HUES64 (cell line): ENCODE measurements at regions not wholly inside any gene's neighbourhood (a gene's known extent, or its start where the extent isn't known, plus 50 kb on each side); places are given as distances from the start of the nearest gene placed in this dataset.

Experiments
- H3K27ac ChIP-seq: 2 replicates; pipeline ENCODE4 v1.7.0; 2013; ENCODE audit warnings: low read depth, low read length, inconsistent platforms
- H3K27me3 ChIP-seq: 2 replicates; pipeline ENCODE4 v1.6.1; 2013; ENCODE audit warnings: mild to moderate bottlenecking, low read length; ENCODE audit not compliant: insufficient read depth
- H3K36me3 ChIP-seq: 2 replicates; pipeline ENCODE4 v1.6.1; 2013; ENCODE audit warnings: mild to moderate bottlenecking, low read length; ENCODE audit not compliant: insufficient read depth
- H3K4me1 ChIP-seq: 2 replicates; pipeline ENCODE4 v1.6.1; 2013; ENCODE audit warnings: mild to moderate bottlenecking, low read length, moderate library complexity; ENCODE audit not compliant: insufficient read depth
- H3K4me3 ChIP-seq: 2 replicates; pipeline ENCODE4 v1.5.1; 2013; ENCODE audit warnings: mild to moderate bottlenecking, low read length, moderate library complexity
- H3K9ac ChIP-seq: 2 replicates; pipeline ENCODE4 v1.6.1; 2013; ENCODE audit warnings: mild to moderate bottlenecking, low read depth, low read length
- H3K9me3 ChIP-seq: 2 replicates; pipeline ENCODE4 v1.6.1; 2013; ENCODE audit warnings: low read depth, low read length; ENCODE audit not compliant: insufficient read depth
- WGBS: fragments of 150-250, 120-280 bp; methylation state at CpG from one replicate; pipeline ENCODE4 v1.1.7; 2013; ENCODE audit warnings: missing lambda C conversion rate; 5-methylcytosine and 5-hydroxymethylcytosine counted together

- Histone ChIP-seq H3K27me3 (no peaks in the 10 kb centered on the region), H3K4me1 (no peaks in the 10 kb centered on the region), H3K4me3 (no peak overlapping the region), H3K9me3 (peaks cover 6% of the 10 kb centered on the region; the same call in 1 of the 2 replicates), H3K9ac (no peak overlapping the region), H3K36me3 (no peaks in the 10 kb centered on the region), H3K27ac (no peak overlapping the region)
- 91% methylated on average over 3 of the region's 3 CpGs for WGBS
These were observed 903.1 kb downstream of the BCL11B start for GRCh38 chr14:98368916-98369315.

- Histone ChIP-seq H3K36me3 (no peaks in the 10 kb centered on the region), H3K27me3 (no peaks in the 10 kb centered on the region), H3K9ac (no peak overlapping the region), H3K27ac (no peak overlapping the region), H3K4me3 (no peak overlapping the region), H3K9me3 (peaks cover 6% of the 10 kb centered on the region; the same call in 1 of the 2 replicates), H3K4me1 (no peaks in the 10 kb centered on the region)
- WGBS: 87% methylated on average over 2 of the region's 2 CpGs
These were observed 902.7 kb downstream of the BCL11B start for GRCh38 chr14:98369344-98369743.

GRCh38 chr14:98370352-98370751 is 901.6 kb downstream of the BCL11B start:
- Histone ChIP-seq H3K27me3 (no peaks in the 10 kb centered on the region), H3K36me3 (no peaks in the 10 kb centered on the region)
- WGBS: 87% methylated on average over 6 of the region's 6 CpGs

GRCh38 chr14:98371141-98371540 is 900.9 kb downstream of the BCL11B start:
- H3K27ac ChIP-seq: no peak overlapping the region
- H3K4me3 ChIP-seq: no peak overlapping the region
- no peaks in the 10 kb centered on the region for H3K27me3 ChIP-seq
- no peaks in the 10 kb centered on the region for H3K4me1 ChIP-seq
- WGBS: 91% methylated on average over 4 of the region's 4 CpGs
- peaks cover 6% of the 10 kb centered on the region; the same call in 1 of the 2 replicates for H3K9me3 ChIP-seq
- H3K36me3 ChIP-seq: no peaks in the 10 kb centered on the region
- no peak overlapping the region for H3K9ac ChIP-seq

More at GRCh38 chr14:98370352-98370751, 901.6 kb downstream of the BCL11B start:
- Histone ChIP-seq H3K4me1 (no peaks in the 10 kb centered on the region), H3K27ac (no peak overlapping the region), H3K9me3 (peaks cover 6% of the 10 kb centered on the region; the same call in 1 of the 2 replicates), H3K4me3 (no peak overlapping the region), H3K9ac (no peak overlapping the region)

GRCh38 chr14:98374136-98374535 is 897.9 kb downstream of the BCL11B start:
- 83% methylated on average over 10 of the region's 10 CpGs for WGBS
- H3K9ac ChIP-seq: no peak overlapping the region
- H3K27me3 ChIP-seq: no peaks in the 10 kb centered on the region
- no peak overlapping the region for H3K27ac ChIP-seq
- no peak overlapping the region for H3K4me3 ChIP-seq
- no peaks in the 10 kb centered on the region for H3K9me3 ChIP-seq
- no peaks in the 10 kb centered on the region for H3K4me1 ChIP-seq
- no peaks in the 10 kb centered on the region for H3K36me3 ChIP-seq

- H3K36me3 ChIP-seq: no peaks in the 10 kb centered on the region
- H3K9ac ChIP-seq: no peak overlapping the region
- no peaks in the 10 kb centered on the region for H3K4me1 ChIP-seq
- 98% methylated on average over 5 of the region's 5 CpGs for WGBS
- H3K9me3 ChIP-seq: no peaks in the 10 kb centered on the region
- no peaks in the 10 kb centered on the region for H3K27me3 ChIP-seq
- no peak overlapping the region for H3K27ac ChIP-seq
- no peak overlapping the region for H3K4me3 ChIP-seq
These were observed 896.4 kb downstream of the BCL11B start for GRCh38 chr14:98375566-98375965.

GRCh38 chr14:98379830-98380229 is 892.2 kb downstream of the BCL11B start:
- 90% methylated on average over 1 of the region's 3 CpGs for WGBS
- Histone ChIP-seq H3K9ac (no peak overlapping the region), H3K9me3 (no peaks in the 10 kb centered on the region; the same call in 1 of the 2 replicates), H3K4me3 (no peak overlapping the region), H3K36me3 (no peaks in the 10 kb centered on the region), H3K27ac (no peak overlapping the region), H3K27me3 (no peaks in the 10 kb centered on the region), H3K4me1 (no peaks in the 10 kb centered on the region)

- 91% methylated on average over 4 of the region's 4 CpGs for WGBS
- no peak overlapping the region for H3K9ac ChIP-seq
- H3K27me3 ChIP-seq: no peaks in the 10 kb centered on the region
These were observed 889.3 kb downstream of the BCL11B start for GRCh38 chr14:98382662-98383061.

GRCh38 chr14:98385851-98386250 is 886.1 kb downstream of the BCL11B start:
- no peaks in the 10 kb centered on the region; the same call in 1 of the 2 replicates for H3K9me3 ChIP-seq
- H3K36me3 ChIP-seq: no peaks in the 10 kb centered on the region
- 92% methylated on average over 3 of the region's 3 CpGs for WGBS
- no peak overlapping the region for H3K9ac ChIP-seq
- no peaks in the 10 kb centered on the region for H3K4me1 ChIP-seq
- no peak overlapping the region for H3K27ac ChIP-seq
- no peaks in the 10 kb centered on the region for H3K27me3 ChIP-seq
- H3K4me3 ChIP-seq: no peak overlapping the region

More at GRCh38 chr14:98382662-98383061, 889.3 kb downstream of the BCL11B start:
- H3K36me3 ChIP-seq: no peaks in the 10 kb centered on the region
- H3K9me3 ChIP-seq: no peaks in the 10 kb centered on the region; the same call in 1 of the 2 replicates
- H3K4me1 ChIP-seq: no peaks in the 10 kb centered on the region
- no peak overlapping the region for H3K27ac ChIP-seq
- H3K4me3 ChIP-seq: no peak overlapping the region

- Histone ChIP-seq H3K4me3 (no peak overlapping the region), H3K9ac (no peak overlapping the region), H3K9me3 (peaks cover 8% of the 10 kb centered on the region; the same call in 1 of the 2 replicates), H3K36me3 (no peaks in the 10 kb centered on the region), H3K27ac (no peak overlapping the region), H3K4me1 (no peaks in the 10 kb centered on the region), H3K27me3 (no peaks in the 10 kb centered on the region)
- 89% methylated on average over 2 of the region's 3 CpGs for WGBS
These were observed 880.9 kb downstream of the BCL11B start for GRCh38 chr14:98391061-98391460.

GRCh38 chr14:98393527-98393926 is 878.5 kb downstream of the BCL11B start:
- 93% methylated on average over 4 of the region's 4 CpGs for WGBS
- no peaks in the 10 kb centered on the region for H3K4me1 ChIP-seq

GRCh38 chr14:98404811-98405210 is 867.2 kb downstream of the BCL11B start:
- no peak overlapping the region for H3K9ac ChIP-seq
- H3K27me3 ChIP-seq: no peaks in the 10 kb centered on the region
- H3K4me1 ChIP-seq: no peaks in the 10 kb centered on the region
- no peak overlapping the region for H3K4me3 ChIP-seq
- H3K27ac ChIP-seq: no peak overlapping the region
- H3K36me3 ChIP-seq: no peaks in the 10 kb centered on the region
- H3K9me3 ChIP-seq: no peaks in the 10 kb centered on the region

More at GRCh38 chr14:98393527-98393926, 878.5 kb downstream of the BCL11B start:
- H3K27ac ChIP-seq: no peak overlapping the region
- no peaks in the 10 kb centered on the region for H3K36me3 ChIP-seq
- no peak overlapping the region for H3K9ac ChIP-seq
- H3K4me3 ChIP-seq: no peak overlapping the region
- H3K27me3 ChIP-seq: no peaks in the 10 kb centered on the region
- peaks cover 8% of the 10 kb centered on the region; the same call in 1 of the 2 replicates for H3K9me3 ChIP-seq
